H1 (cell line): ENCODE measurements at regions not wholly inside any gene's neighbourhood (a gene's known extent, or its start where the extent isn't known, plus 50 kb on each side); places are given as distances from the start of the nearest gene placed in this dataset.

Experiments
- CTCF ChIA-PET: fragments of 300-600 bp; sonication (Branson Sonifier 250); formaldehyde crosslinking; loops from one replicate; lab custom pipeline; 2021; ENCODE audit not compliant: partially characterized antibody; lab: Charles Lee
- POLR2A ChIA-PET: fragments of 300-600 bp; sonication (Branson Sonifier 250); formaldehyde crosslinking; loops from one replicate; lab custom pipeline; 2021; ENCODE audit warnings: inconsistent platforms; ENCODE audit not compliant: partially characterized antibody; lab: Charles Lee
- DNase-seq, 2 experiments: peaks; one replicate each; pipeline versions ENCODE4 v3.0.0 to v3.0.0-alpha.2; 2010 to 2022; ENCODE audit warnings: low spot score in 2 of 2, low read depth in 1 of 2, mixed read lengths in 1 of 2
- FAIRE-seq: peaks from 2 replicates; lab custom pipeline; 2011; peaks lifted over from hg19 to GRCh38; lab: Jason Lieb, UNC
- H2AFZ ChIP-seq: 2 replicates; pipeline ENCODE4 v1.8.1; 2012; ENCODE audit warnings: low read length, inconsistent platforms
- H2AK5ac ChIP-seq: 2 replicates; pipeline ENCODE4 v1.6.1; 2013; ENCODE audit warnings: low read depth, low read length
- H2BK120ac ChIP-seq: replicated peaks from 2 replicates; pipeline ENCODE3; 2013; ENCODE audit warnings: low read depth, low read length, inconsistent platforms
- H2BK12ac ChIP-seq: 2 replicates; pipeline ENCODE4 v1.6.1; 2013; ENCODE audit warnings: low read depth, low read length
- H2BK15ac ChIP-seq: 2 replicates; pipeline ENCODE4 v1.6.1; 2013; ENCODE audit warnings: low read length
- H2BK20ac ChIP-seq: 2 replicates; pipeline ENCODE4 v1.6.1; 2013; ENCODE audit warnings: low read length
- H2BK5ac ChIP-seq: 2 replicates; pipeline ENCODE4 v1.6.1; 2013; ENCODE audit warnings: low read depth, low read length
- H3K14ac ChIP-seq: 2 replicates; pipeline ENCODE4 v1.6.1; 2013; ENCODE audit warnings: inconsistent platforms; ENCODE audit not compliant: insufficient read length
- H3K18ac ChIP-seq: 2 replicates; pipeline ENCODE4 v1.6.1; 2013; ENCODE audit warnings: low read length; ENCODE audit errors: extremely low read depth
- H3K23ac ChIP-seq: 2 replicates; pipeline ENCODE4 v1.6.1; 2013; ENCODE audit warnings: inconsistent platforms; ENCODE audit not compliant: insufficient read length
- H3K23me2 ChIP-seq: 2 replicates; pipeline ENCODE4 v1.6.1; 2013; ENCODE audit warnings: low read depth, low read length
- H3K27ac ChIP-seq: 2 replicates; pipeline ENCODE4 v1.6.1; 2011; ENCODE audit warnings: low read depth, low read length, inconsistent platforms
- H3K27me3 ChIP-seq, 4 experiments: replicated peaks in 1 of 4; 1 replicate in 1 of 4; 2 replicates in 3 of 4; pipeline versions ENCODE4 v1.6.1 to v1.8.1; 2011 to 2013; ENCODE audit warnings: low read length in 3 of 4, mild to moderate bottlenecking in 3 of 4, inconsistent platforms in 2 of 4, mixed read lengths in 2 of 4, moderate library complexity in 1 of 4; ENCODE audit not compliant: control insufficient read depth in 3 of 4, insufficient read depth in 3 of 4; ENCODE audit errors: extremely low read depth in 1 of 4
- H3K36me3 ChIP-seq, 4 experiments: 2 replicates each; pipeline versions ENCODE4 v1.6.1 to v1.8.1; 2011 to 2013; ENCODE audit warnings: mild to moderate bottlenecking in 4 of 4, low read length in 3 of 4, moderate library complexity in 2 of 4, control low read depth in 1 of 4, inconsistent platforms in 1 of 4; ENCODE audit not compliant: insufficient read depth in 4 of 4, control insufficient read depth in 2 of 4
- H3K4ac ChIP-seq: replicated peaks from 2 replicates; pipeline ENCODE3; 2013; ENCODE audit warnings: low read length, low read depth, mixed read lengths, inconsistent platforms; ENCODE audit not compliant: insufficient read length
- H3K4me1 ChIP-seq, 4 experiments: replicated peaks in 1 of 4; 1 replicate in 1 of 4; 2 replicates in 3 of 4; pipeline versions ENCODE4 v1.6.1 to v1.8.1; 2011 to 2013; ENCODE audit warnings: low read length in 3 of 4, inconsistent platforms in 2 of 4, mixed read lengths in 1 of 4; ENCODE audit not compliant: insufficient read depth in 4 of 4, control insufficient read depth in 3 of 4
- H3K4me2 ChIP-seq, 2 experiments: 2 replicates each; pipeline versions ENCODE4 v1.6.1 to v1.8.1; 2011 to 2013; ENCODE audit warnings: low read depth in 2 of 2, low read length in 2 of 2, control low read depth in 1 of 2, inconsistent platforms in 1 of 2, mild to moderate bottlenecking in 1 of 2; ENCODE audit not compliant: insufficient read depth in 1 of 2
- H3K4me3 ChIP-seq, 4 experiments: fragments of 200-600, 300-600 bp in 1 of 4; sonication (generic), shearing (Covaris generic), sonication (Bioruptor Twin) in 1 of 4; 2 replicates each; pipeline versions ENCODE4 v1.5.1 to v1.8.1; 2011 to 2016; ENCODE audit warnings: low read length in 4 of 4, low read depth in 3 of 4, control low read depth in 2 of 4, inconsistent platforms in 2 of 4, mild to moderate bottlenecking in 2 of 4, mixed read lengths in 1 of 4, moderate library complexity in 1 of 4; ENCODE audit not compliant: insufficient read depth in 2 of 4; ENCODE audit errors: extremely low read depth in 1 of 4
- H3K56ac ChIP-seq: replicated peaks from 2 replicates; pipeline ENCODE3; 2013; ENCODE audit warnings: low read depth, mild to moderate bottlenecking, mixed read lengths, low read length, inconsistent platforms; ENCODE audit not compliant: insufficient read length
- H3K79me1 ChIP-seq: 2 replicates; pipeline ENCODE4 v1.6.1; 2013; ENCODE audit warnings: low read depth, low read length, control low read depth
- H3K79me2 ChIP-seq, 2 experiments: 2 replicates each; pipeline versions ENCODE4 v1.6.1 to v1.8.1; 2012 to 2013; ENCODE audit warnings: low read length in 2 of 2, mild to moderate bottlenecking in 2 of 2, inconsistent platforms in 1 of 2; ENCODE audit not compliant: insufficient read depth in 2 of 2, control insufficient read depth in 1 of 2
- H3K9ac ChIP-seq, 4 experiments: replicated peaks in 1 of 4; 1 replicate in 1 of 4; 2 replicates in 3 of 4; pipeline versions ENCODE4 v1.6.1 to v1.8.1; 2011 to 2013; ENCODE audit warnings: low read depth in 3 of 4, low read length in 3 of 4, control low read depth in 2 of 4, mild to moderate bottlenecking in 2 of 4, moderate library complexity in 2 of 4, inconsistent platforms in 1 of 4; ENCODE audit errors: extremely low read depth in 1 of 4
- H3K9me3 ChIP-seq, 2 experiments: 2 replicates each; pipeline versions ENCODE4 v1.6.1 to v1.8.1; 2012 to 2013; ENCODE audit warnings: mild to moderate bottlenecking in 2 of 2, moderate library complexity in 2 of 2, control low read depth in 1 of 2, inconsistent platforms in 1 of 2, low read depth in 1 of 2, low read length in 1 of 2, mixed read lengths in 1 of 2; ENCODE audit not compliant: insufficient read depth in 2 of 2
- H4K20me1 ChIP-seq, 2 experiments: replicated peaks in 1 of 2; 2 replicates each; pipeline versions ENCODE3 to v1.8.1; 2011 to 2013; ENCODE audit warnings: inconsistent platforms in 2 of 2, low read length in 2 of 2, mild to moderate bottlenecking in 1 of 2; ENCODE audit not compliant: insufficient read depth in 2 of 2, control insufficient read depth in 1 of 2
- H4K5ac ChIP-seq: 2 replicates; pipeline ENCODE4 v1.6.1; 2013; ENCODE audit warnings: low read length, low read depth, mixed read lengths, inconsistent platforms; ENCODE audit not compliant: insufficient read length
- H4K8ac ChIP-seq: 2 replicates; pipeline ENCODE4 v1.8.0; 2013; ENCODE audit warnings: mild to moderate bottlenecking, moderate library complexity, low read length, inconsistent platforms; ENCODE audit not compliant: insufficient read depth; ENCODE audit errors: extremely low read depth
- H4K91ac ChIP-seq: replicated peaks from 2 replicates; pipeline ENCODE3; 2013; ENCODE audit warnings: low read length, mixed read lengths, inconsistent platforms; ENCODE audit not compliant: insufficient read length
- FOSL1 ChIP-seq: IDR thresholded peaks from 2 replicates; pipeline ENCODE4 v1.6.1; 2011; ENCODE audit warnings: mild to moderate bottlenecking, low read depth, low read length, moderate library complexity; ENCODE audit not compliant: insufficient read depth
- HDAC6 ChIP-seq: IDR thresholded peaks from one replicate; pipeline ENCODE4 v1.7.1; 2012; ENCODE audit warnings: low read depth, mild to moderate bottlenecking, inconsistent platforms, low read length, moderate library complexity
- JUN ChIP-seq: IDR thresholded peaks from 2 replicates; pipeline ENCODE4 v1.6.1; 2011; ENCODE audit warnings: low read depth, mild to moderate bottlenecking, improper control_type of control experiment, low read length
- JUND ChIP-seq: IDR thresholded peaks from 2 replicates; pipeline ENCODE4 v1.6.1; 2011; ENCODE audit warnings: mild to moderate bottlenecking, improper control_type of control experiment, low read length
- KDM5A ChIP-seq: fragments of 200-600 bp; IDR thresholded peaks from 2 replicates; pipeline ENCODE4 v1.7.1; 2012; ENCODE audit warnings: mild to moderate bottlenecking, low read length, inconsistent platforms, mixed read lengths
- TAF1 ChIP-seq: IDR thresholded peaks from 2 replicates; pipeline ENCODE4 v1.6.1; 2011; ENCODE audit warnings: mild to moderate bottlenecking, low read depth, low read length
- WGBS, 2 experiments: shearing (Covaris generic) in 1 of 2; methylation state at CpG; one replicate each; pipeline versions ENCODE4 v1.1.6 to v1.1.7; 2013 to 2015; ENCODE audit warnings: low lambda C conversion rate in 2 of 2, mixed read lengths in 2 of 2, inconsistent platforms in 1 of 2, low coverage in 1 of 2, missing lambda C conversion rate in 1 of 2; ENCODE audit not compliant: insufficient replicate concordance in 2 of 2, insufficient coverage in 1 of 2, insufficient read length in 1 of 2; ENCODE audit errors: extremely low coverage in 1 of 2, missing lambda C conversion rate in 1 of 2; 5-methylcytosine and 5-hydroxymethylcytosine counted together
- TF ChIP-seq, protein P1 (sequence below): IDR thresholded peaks from 2 replicates; pipeline ENCODE4 v1.6.1; 2011; ENCODE audit warnings: low read length, improper control_type of control experiment
- TF ChIP-seq, protein P2 (sequence below): IDR thresholded peaks from 2 replicates; pipeline ENCODE4 v1.6.1; 2011; ENCODE audit warnings: low read depth, mild to moderate bottlenecking, low read length; ENCODE audit not compliant: insufficient read depth
- TF ChIP-seq, protein P3 (sequence below), 3 experiments: IDR thresholded peaks; 1 replicate in 2 of 3; 2 replicates in 1 of 3; pipeline versions ENCODE4 v1.5.1 to v1.6.1; 2011; ENCODE audit warnings: low read length in 3 of 3, mild to moderate bottlenecking in 3 of 3, inconsistent platforms in 2 of 3, low read depth in 1 of 3, moderate library complexity in 1 of 3; ENCODE audit not compliant: insufficient read depth in 1 of 3; ENCODE audit errors: control extremely low read depth in 1 of 3

DNA sequence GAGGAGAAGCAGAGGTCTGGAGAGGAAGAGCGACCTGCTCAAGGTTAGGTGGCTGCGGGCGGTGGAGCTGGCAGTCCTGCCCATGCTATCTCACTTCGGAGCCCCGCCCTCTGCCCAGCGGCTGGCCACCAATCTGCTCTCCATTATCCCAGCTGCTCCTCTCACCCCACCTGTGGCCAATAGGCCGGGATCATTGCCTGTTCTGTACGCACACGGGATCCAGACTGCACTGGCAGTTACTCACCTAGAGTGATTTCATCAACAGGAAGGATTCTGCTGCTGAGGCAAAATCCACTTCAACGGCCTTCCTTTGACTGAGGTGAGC lies 100.6 kb downstream of the TLE3 start:
- Histone ChIP-seq H3K79me1 (no peaks in the 10 kb centered on the region), H3K56ac (no peak overlapping the region), H3K79me2 (no peaks in the 10 kb centered on the region), H2BK20ac (no peak overlapping the region), H2BK12ac (no peak overlapping the region), H3K9me3 (no peaks in the 10 kb centered on the region), H2BK15ac (no peak overlapping the region), H4K5ac (no peak overlapping the region), H3K18ac (no peak overlapping the region; the same call in 1 of the 2 replicates), H2AK5ac (no peak overlapping the region), H3K27me3 (no peaks in the 10 kb centered on the region), H3K4me3 (no peak overlapping the region), H4K91ac (no peak overlapping the region), H4K20me1 (no peaks in the 10 kb centered on the region), H3K23me2 (no peaks in the 10 kb centered on the region), H4K8ac (no peak overlapping the region), H3K4me1 (peaks cover 0 to 4% (median 0%) of the 10 kb centered on the region in 4 experiments; a peak in 2 of 7 replicates), H2BK120ac (no peak overlapping the region), H3K4me2 (no peak overlapping the region), H3K23ac (no peak overlapping the region), H3K36me3 (no peaks in the 10 kb centered on the region), H2BK5ac (no peak overlapping the region), H3K27ac (no peak overlapping the region), H3K9ac (no peak overlapping the region), H3K4ac (no peak overlapping the region), H2AFZ (no peak overlapping the region), H3K14ac (no peak overlapping the region)
- FAIRE-seq, result no peak
- ChIA-PET CTCF (no interaction called here), POLR2A (no interaction called here)
- 92% methylated on average over 10 of the region's 10 CpGs; no CpG with 5 or more reads in 1 of the 2 experiments for WGBS, 2 experiments
- DNase-seq, result no peak
- no peak for TF ChIP-seq TAF1
- TF ChIP-seq, protein P1, sequence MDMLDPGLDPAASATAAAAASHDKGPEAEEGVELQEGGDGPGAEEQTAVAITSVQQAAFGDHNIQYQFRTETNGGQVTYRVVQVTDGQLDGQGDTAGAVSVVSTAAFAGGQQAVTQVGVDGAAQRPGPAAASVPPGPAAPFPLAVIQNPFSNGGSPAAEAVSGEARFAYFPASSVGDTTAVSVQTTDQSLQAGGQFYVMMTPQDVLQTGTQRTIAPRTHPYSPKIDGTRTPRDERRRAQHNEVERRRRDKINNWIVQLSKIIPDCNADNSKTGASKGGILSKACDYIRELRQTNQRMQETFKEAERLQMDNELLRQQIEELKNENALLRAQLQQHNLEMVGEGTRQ, result no peak
- TF ChIP-seq JUND, result no peak
- TF ChIP-seq, protein P2, sequence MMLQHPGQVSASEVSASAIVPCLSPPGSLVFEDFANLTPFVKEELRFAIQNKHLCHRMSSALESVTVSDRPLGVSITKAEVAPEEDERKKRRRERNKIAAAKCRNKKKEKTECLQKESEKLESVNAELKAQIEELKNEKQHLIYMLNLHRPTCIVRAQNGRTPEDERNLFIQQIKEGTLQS, result no peak
- TF ChIP-seq, protein P3, sequence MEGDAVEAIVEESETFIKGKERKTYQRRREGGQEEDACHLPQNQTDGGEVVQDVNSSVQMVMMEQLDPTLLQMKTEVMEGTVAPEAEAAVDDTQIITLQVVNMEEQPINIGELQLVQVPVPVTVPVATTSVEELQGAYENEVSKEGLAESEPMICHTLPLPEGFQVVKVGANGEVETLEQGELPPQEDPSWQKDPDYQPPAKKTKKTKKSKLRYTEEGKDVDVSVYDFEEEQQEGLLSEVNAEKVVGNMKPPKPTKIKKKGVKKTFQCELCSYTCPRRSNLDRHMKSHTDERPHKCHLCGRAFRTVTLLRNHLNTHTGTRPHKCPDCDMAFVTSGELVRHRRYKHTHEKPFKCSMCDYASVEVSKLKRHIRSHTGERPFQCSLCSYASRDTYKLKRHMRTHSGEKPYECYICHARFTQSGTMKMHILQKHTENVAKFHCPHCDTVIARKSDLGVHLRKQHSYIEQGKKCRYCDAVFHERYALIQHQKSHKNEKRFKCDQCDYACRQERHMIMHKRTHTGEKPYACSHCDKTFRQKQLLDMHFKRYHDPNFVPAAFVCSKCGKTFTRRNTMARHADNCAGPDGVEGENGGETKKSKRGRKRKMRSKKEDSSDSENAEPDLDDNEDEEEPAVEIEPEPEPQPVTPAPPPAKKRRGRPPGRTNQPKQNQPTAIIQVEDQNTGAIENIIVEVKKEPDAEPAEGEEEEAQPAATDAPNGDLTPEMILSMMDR (IDR thresholded peaks at IDR 0.05; ENCODE audit: control extremely low read depth in 1 of 3, insufficient read depth in 1 of 3, low read depth in 1 of 3, low read length in 3 of 3), result no peak
- no peak for TF ChIP-seq KDM5A
- no peak for TF ChIP-seq JUN
- TF ChIP-seq FOSL1, result no peak
- TF ChIP-seq HDAC6, result no peak
